Erythroblast (primary cell): ENCODE measurements at regions not wholly inside any gene's neighbourhood (a gene's known extent, or its start where the extent isn't known, plus 50 kb on each side); places are given as distances from the start of the nearest gene placed in this dataset.

Experiments
- DNase-seq, 2 experiments: peaks; one replicate each; lab custom pipeline; 2025; lab: John Stamatoyannopoulos, UW
- GATA1 ChIP-seq: IDR thresholded peaks from 2 replicates; pipeline ENCODE4 v1.6.1; 2011; ENCODE audit warnings: low read depth, mild to moderate bottlenecking, control low read depth, low read length, moderate library complexity
- POLR2A ChIP-seq: IDR thresholded peaks from 2 replicates; pipeline ENCODE4 v1.6.1; 2011; ENCODE audit warnings: mild to moderate bottlenecking, low read length

GRCh38 chr5:34563931-34564709 is 92.0 kb upstream of the RAI14 start:
- no peak for DNase-seq
- TF ChIP-seq POLR2A (no peak), GATA1 (no peak)

GRCh38 chr5:34564710-34565235 is 91.4 kb upstream of the RAI14 start:
- no peak for TF ChIP-seq GATA1
- no peak for TF ChIP-seq POLR2A
- DNase-seq = no peak

- no peak for DNase-seq
- TF ChIP-seq GATA1 (no peak), POLR2A (no peak)
Observed at GRCh38 chr5:34570143-34570542, 86.0 kb upstream of the RAI14 start.

GRCh38 chr5:34570721-34571676 is 85.1 kb upstream of the RAI14 start:
- DNase-seq = no peak
- no peak for TF ChIP-seq GATA1
- TF ChIP-seq POLR2A = no peak

- no peak for DNase-seq
- TF ChIP-seq POLR2A (no peak), GATA1 (no peak)
Observed at GRCh38 chr5:34571677-34572041, 84.5 kb upstream of the RAI14 start.

- no peak for DNase-seq
- TF ChIP-seq POLR2A (no peak), GATA1 (no peak)
Observed at GRCh38 chr5:34574936-34575467, 81.1 kb upstream of the RAI14 start.

GRCh38 chr5:34576891-34577666 is 79.0 kb upstream of the RAI14 start:
- TF ChIP-seq POLR2A (no peak), GATA1 (no peak)
- no peak for DNase-seq

GRCh38 chr5:34578962-34579361 is 77.2 kb upstream of the RAI14 start:
- DNase-seq = no peak
- no peak for TF ChIP-seq POLR2A
- TF ChIP-seq GATA1 = no peak

GRCh38 chr5:34580983-34581382 is 75.1 kb upstream of the RAI14 start:
- no peak for DNase-seq

GRCh38 chr5:34582371-34582770 is 73.8 kb upstream of the RAI14 start:
- no peak for TF ChIP-seq GATA1

More at GRCh38 chr5:34580983-34581382, 75.1 kb upstream of the RAI14 start:
- no peak for TF ChIP-seq POLR2A
- TF ChIP-seq GATA1 = no peak

GRCh38 chr5:34583167-34583566 is 73.0 kb upstream of the RAI14 start:
- no peak for DNase-seq
- TF ChIP-seq POLR2A (no peak), GATA1 (no peak)

More at GRCh38 chr5:34582371-34582770, 73.8 kb upstream of the RAI14 start:
- DNase-seq = peak in 1 of 2 experiments; percentile 14

- TF ChIP-seq POLR2A = no peak
- no peak for DNase-seq
Observed at GRCh38 chr5:34584165-34584564, 72.0 kb upstream of the RAI14 start.

- peak in 1 of 2 experiments; percentile 34 for DNase-seq
- TF ChIP-seq POLR2A = no peak
- no peak for TF ChIP-seq GATA1
Observed at GRCh38 chr5:34585601-34586104, 70.5 kb upstream of the RAI14 start.
